Activated gamma-delta T cell (primary cell): ENCODE measurements at regions not wholly inside any gene's neighbourhood (a gene's known extent, or its start where the extent isn't known, plus 50 kb on each side); places are given as distances from the start of the nearest gene placed in this dataset.

ENCODE experiments used
- DNase-seq: peaks from one replicate; lab custom pipeline; 2025; lab: John Stamatoyannopoulos, UW

DNA sequence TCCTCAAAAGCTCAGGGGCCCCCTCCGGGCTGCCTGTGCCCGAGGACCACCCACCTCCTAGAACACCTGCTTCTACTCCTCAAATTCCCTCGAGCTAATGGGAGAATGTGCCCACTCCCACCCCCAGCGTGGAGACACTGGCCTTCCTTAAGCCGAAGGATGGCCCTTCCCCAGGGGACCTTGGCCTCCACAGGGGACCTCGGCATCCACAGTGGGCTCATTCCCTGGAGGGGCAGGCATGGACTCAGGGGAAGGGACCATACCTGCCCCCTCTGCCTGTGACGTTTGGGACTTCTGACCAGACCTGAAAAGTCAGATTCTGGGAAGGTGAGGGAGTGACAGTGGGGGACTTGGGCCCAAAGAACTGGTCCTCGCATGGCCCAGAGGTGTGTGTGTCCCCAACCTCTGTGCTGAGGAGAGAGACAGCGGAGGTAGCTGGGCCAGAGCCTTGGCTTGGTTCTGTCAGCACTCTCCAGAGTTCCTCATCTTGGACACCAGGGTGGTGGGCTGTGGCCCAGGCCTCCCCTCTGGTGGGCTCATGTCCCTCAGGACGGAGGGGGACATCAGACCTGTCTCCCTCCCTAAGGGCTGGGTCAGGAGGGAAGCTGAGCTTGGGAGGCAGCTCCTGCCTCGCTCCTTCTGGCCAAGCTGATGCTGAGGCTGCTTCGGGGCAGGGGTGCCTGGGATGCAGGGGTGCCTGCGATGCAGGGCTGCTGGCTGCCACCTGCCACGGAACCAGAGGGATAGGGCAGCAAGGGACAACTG, 240.4 kb downstream of the HAUS1 start:
- DNase-seq: no peak

DNA sequence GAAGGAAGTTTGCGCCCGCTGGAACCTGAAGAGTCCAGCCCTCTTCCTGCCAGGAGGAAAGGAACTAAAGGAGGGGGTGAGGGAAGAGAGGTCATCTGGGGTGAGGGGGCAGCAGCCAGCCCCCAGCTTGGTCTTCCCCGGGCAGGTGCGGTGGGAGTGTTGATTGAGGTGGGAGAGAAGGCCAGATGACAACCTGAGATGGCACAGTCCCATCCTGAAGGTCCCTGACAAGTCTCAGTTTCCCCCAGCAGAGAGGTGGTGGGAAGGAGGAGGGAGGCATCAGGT, 240.9 kb downstream of the HAUS1 start:
- no peak for DNase-seq

DNA sequence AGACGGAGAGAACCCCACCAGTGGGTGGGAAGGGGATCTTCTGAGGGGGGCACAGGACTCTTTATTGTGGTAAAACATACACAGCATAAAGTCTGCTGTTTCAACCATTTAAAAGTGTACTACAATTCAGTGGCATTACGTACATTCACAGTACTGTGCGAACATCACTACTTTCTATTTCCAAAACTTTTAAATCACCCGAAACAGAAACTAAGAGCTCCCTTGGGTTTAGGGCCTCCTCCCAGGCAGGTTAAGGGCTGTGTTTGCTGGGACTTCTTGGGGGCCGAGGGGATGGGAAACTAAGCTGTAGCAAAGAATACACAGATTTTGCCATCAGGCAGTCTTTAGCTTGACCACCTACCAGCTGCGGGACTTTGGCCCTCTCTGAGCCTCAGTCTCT, 242.0 kb downstream of the HAUS1 start:
- no peak for DNase-seq

DNA sequence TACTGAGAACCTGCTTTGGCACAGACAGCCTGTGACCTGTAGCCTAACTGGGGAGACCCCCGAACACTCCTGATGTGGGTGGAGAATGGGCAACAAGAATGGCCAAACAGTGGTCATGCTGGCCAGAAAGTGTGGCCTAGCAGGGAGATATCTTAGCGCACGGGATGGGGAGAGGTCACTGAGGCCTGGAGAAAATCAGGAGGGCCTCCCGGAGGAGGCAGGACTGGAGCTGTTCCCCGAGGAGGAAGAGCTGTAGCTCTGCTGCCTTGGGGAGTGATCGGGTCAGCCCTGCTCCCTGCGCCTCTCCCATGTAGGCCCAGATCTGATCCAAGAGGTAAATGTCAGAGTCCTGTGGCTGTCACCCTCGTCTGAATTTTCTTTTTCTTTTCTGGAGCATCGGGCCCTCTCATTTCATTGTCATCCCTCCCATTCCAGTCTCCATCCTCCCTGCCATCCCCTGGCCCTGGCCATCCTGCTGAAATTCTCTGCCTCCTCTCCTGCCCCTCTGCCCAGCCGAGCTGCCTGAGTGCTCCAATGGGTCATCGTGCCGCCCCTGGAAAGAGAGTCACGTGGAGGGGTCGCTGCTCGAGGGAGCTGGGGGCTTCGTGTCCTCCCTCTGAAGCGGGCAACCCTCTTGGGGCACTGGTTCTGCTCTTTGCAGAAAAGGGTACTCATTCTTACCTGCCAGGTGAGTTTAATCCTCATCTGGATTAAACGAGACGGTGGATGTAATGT, 242.9 kb downstream of the HAUS1 start:
- no peak for DNase-seq

DNA sequence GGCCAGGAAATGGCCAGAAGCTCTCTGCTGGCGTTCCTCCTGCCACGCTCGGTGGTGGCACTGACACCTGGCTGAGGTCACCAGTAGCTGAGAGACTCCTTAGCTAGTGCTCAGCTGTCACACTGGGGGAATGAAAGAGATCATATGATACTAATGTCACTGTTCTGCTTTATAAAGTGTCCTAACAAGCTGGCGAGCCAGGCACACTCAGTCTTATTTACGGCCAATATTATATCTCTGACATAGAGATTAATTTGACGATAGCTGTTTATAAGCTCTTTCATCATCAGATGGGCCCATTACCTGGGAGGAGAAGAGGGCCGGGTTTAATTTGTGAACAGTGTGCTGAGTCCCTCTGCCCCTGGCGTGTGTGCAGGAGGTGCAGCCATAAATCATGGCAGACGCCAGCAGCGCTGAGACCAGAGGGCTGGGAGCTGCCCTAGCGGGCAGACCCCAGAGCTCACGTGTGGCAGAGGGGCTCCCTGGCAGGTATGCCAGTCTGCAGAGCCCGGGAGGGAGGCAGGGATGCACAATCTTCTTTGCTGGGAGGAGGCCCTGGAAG, 246.5 kb downstream of the HAUS1 start:
- DNase-seq: no peak

DNA sequence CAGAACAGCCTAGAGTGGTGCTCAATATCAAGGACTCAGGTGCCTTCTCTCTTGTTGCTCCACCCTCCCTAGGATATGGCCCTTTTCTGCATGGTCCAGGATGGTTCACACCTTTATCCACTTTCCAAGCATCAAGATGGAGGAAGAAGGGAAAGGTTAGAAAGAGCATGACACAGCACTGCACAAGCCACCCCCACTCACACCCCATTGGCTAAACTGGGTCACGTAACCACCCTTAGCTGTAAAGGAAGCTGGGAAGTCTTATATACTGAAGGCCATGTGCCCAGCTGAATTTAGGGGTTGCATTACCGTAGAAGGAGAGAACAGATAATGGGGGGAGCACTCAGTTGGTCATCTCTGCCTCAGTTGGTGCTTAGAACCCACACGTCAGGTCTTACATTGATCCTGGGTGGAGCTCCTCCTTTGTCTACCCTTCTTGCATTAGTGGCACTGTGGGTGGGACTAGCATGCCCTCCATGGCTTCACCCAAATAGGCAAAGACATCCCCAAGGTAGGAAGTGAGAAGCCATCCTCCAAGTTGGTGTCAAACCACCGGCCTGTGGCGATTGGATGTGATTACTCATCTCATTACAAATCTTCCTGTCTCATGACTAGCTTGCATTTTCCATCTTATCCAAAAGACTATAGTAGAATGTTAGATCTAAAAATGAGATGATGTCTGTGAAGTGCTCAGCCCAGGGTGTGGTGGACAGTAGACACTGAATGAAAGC, 248.5 kb downstream of the HAUS1 start:
- no peak for DNase-seq

DNA sequence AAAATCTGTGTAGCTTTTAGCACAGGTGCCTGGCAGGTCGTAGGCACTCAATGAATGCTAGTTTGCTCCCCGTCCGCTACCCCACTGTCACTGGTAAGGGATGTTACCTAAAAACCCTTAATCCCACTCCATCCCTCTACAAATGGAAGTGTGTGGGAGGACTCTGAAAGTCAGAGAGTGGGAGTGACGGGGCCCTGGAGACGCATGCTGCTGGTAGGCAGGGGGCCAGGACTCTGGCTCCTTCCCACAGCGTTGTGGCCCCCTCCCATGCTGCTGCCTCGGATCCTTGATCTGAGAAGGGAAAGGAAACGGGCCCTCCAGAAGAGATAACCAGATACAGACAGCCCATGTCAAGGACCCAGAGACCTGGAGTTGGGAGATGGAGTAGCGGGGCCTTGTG, 249.3 kb downstream of the HAUS1 start:
- DNase-seq: no peak

DNA sequence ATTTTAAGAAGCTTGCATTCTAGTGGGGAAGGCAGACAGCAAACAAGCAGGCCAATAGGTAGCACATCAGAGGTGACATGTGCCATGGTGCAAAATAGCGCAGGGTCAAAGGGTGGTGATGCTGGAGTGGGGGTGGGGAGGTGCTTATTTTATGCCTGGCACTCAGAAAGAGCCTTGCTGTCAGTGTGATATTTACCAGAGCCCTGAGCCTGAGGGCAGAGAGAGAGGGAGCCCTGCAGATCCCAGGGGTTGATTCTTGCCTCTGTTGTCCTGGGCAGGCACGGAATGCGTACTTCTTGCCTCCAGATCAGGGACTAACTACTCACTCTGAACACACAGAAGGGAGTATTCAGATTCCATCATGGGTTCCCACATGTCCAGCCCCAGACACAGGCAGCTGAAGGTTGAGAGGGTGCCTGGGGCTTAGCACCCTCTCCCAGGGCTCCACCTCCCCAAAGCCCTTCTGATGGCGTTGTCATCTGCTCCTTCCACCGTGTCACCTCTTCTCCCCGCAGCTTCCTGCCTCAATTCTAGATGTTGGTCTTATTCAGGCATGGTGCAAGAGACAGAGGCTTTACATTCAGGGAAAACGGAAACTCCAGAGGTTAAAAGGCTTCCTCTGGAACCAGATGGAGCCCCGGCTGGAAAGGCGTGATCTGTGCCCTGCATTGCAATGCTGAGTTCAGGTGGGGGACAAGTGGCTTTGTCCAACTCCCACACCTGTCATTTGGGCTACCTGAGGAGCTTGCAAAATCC, 252.3 kb downstream of the HAUS1 start:
- DNase-seq: no peak

DNA sequence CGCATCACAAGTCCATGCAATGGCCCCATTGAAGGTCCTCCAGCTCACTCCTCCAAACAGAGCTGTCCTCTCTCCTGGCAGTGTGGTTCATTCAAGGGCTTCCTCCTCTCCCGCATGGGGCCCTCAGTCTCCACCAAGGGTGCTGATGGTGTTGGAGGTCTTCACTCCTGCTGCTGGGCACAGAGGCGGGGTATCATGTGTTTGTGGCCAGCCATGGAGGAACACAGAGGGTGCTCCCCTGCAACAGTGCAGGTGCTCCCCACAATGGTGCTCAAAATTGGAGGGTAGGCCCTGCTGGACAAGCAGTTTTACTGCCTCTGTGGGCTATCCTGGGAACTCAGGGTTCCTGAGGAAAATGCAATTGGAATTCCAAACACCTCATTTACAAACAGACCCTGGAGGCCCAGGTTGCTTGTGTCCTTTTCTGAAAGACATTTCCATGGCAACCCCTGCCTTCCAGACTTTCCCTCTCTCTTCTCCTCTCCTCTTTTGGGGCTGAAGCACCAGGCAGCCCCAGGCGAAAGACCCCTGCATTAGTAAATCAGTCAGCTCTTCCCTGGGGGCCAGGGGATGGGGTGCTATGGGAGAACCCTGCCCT, 256.0 kb downstream of the HAUS1 start:
- no peak for DNase-seq

DNA sequence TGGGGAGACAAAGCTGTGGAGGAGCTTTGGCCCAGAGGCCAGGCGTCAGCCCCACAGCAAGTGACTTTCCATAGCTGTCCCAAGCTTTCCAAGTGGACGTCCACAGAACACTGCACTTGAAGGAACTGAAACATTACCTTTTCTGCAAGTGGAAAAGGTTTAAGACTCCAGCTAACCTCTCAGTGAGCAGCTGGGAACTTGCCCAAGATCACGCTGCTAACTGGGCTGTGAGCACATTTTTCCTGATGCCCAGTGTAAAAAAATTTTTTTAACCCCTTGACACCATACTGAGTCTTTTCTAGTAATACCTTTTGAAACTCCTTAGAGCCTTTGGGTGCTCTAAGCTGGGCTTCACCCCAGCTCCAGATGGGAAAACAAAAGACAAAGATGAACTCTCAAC, 256.7 kb downstream of the HAUS1 start:
- DNase-seq: no peak

DNA sequence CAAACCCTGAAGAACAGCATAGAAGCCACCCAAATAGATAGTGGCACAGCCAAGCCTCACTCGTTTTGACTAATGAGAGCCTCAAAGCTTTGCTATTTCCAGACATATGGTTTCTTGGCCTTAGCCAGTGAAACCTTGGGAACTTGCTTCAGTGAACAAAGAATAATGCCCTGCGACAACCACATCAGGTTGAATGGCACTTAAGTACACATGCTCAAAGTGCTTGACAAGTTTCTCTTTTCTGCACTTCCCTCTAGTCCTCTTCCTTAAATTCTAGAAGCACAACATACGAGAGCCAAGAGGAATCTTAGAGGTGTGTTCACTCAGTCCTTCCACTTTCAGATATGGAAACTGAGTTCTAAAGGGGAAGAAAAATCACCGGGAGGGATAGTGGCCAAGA, 258.3 kb downstream of the HAUS1 start:
- DNase-seq: no peak

DNA sequence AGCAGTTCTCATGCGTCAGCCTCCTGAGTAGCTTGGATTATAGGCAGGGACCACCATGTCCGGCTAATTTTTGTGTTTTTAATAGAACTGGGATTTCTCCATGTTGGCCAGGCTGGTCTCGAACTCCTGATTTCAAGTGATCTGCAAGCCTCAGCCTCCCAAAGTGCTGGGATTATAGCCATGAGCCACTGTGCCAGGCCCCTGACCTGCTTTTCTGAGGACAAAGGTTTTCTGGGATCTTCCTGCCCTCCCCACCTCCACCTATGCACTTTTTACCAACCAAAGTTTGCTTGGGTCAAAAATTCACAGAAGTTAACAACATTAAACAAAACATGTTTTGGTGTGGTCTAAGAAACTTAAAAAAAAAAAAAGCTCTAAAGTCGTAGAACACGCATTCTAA, 259.9 kb downstream of the HAUS1 start:
- DNase-seq: no peak

DNA sequence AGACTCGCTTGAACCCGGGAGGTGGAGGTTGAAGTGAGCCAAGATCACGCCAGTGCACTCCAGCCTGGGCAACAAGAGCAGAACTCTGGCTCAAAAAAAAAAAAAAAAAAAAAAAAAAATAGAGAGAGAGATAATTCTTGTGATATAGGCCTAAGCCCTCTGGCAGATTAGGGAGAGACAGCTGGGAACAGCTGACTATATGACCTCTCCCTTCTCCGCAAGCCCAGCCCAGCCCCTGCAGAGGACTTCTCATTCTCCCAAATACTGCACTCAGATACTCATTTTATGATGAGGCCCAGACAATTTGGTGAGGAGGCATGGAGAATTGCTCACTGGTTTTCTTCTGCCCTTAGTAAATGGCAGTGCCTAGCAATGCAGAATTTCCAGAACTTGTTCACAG, 262.0 kb downstream of the HAUS1 start:
- DNase-seq: no peak

DNA sequence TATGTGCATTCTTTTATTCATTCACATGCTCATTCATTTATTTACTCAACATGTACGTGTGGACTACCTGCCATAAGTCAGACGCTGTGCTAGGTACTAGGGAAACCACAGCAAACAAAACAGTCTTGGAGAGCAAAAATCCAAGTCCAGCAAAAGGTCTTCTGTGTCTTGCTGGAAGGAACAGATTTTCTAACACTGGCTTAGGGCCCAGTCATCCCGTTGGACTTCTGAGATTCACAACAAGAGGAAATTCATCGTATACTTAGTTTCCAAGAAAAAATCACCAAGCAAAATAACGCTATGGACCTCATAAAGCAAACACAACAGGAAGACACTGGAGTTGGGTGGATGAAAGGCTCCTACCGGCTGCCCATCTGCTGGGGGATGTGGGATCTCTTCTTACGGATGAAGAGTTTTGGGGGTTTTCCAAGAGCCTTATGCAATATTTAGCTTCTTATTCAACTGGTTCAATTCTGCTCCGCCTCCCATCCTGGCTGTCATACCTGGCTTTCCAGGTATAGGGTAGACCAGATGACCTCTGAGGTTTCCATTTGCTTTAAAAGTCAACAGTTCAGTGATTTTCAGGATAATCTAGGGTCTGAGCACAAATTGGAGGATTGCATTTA, 262.7 kb downstream of the HAUS1 start:
- DNase-seq: no peak

DNA sequence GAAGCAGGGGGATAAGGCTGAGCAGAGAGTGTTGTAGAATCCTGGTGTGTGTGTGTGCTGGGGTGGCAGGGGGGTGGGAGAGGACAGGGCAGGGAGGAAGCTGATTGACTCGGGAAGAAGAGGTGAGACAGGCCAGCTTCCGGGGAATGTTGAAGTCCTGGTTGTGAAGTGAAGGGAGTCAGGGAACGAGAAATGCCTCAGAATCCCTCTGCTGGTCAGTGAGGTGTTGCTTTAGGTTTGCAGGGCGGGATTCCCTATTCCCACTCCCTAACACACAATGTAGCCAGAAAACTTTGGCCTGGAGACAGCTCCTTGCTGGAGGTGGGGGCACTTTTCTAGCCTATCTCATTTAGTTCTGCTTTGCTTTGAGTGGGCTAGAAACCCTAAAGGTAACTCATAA, 265.1 kb downstream of the HAUS1 start:
- no peak for DNase-seq

DNA sequence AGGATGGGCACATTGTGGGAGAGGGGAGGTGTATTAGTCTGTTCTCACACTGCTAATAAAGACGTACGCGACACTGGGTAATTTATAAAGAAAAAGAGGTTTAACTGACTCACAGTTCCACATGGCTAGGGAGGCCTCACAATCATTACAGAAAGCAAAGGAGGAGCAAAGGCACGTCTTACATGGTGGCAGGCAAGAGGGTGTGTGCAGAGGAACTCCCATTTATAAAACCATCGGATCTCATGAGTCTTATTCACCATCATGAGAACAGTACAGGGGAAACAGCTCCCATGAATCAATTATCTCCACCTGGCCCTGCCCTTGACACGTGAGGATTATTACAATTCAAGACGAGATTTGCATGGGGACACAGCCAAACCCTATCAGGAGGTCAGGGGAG, 266.7 kb downstream of the HAUS1 start:
- no peak for DNase-seq

DNA sequence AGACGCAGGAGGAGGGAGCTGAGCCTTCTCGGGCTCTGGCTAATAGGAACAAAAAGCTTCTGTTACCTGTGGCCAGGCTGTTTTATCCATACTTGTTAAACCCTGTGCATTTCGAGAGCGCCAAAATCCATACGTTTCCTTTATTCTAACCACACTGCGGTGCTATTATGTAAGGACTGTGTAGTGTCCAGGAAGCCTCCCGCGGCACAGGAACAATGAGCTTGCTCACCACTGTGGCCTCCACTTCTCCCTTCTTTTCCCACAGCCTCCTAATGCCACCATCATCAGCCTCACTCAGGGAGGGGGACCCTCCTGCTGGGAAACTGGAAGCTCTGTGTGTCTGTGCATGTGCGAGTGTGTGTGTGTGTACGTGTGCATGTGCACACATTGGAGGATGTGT, 268.5 kb downstream of the HAUS1 start:
- DNase-seq: no peak

DNA sequence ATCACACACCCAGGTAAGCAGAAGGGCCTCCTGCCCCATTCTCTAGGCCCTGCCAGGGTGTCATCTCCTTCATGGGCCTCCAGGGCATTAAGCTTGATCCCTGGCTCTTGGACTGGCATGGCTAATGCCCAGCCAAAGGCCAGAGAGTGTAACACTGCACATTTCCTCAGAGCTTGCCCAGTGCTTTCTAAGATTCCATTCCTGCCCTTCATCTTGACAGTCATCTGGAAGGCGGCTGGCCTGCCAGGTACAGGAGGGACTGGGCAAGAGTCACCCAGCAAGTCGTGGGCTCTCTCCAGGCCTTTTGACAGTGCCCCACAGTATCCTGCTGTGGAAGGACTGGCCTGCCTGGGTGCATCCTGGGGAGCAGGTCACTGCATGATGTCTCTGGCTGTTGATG, 268.9 kb downstream of the HAUS1 start:
- no peak for DNase-seq

DNA sequence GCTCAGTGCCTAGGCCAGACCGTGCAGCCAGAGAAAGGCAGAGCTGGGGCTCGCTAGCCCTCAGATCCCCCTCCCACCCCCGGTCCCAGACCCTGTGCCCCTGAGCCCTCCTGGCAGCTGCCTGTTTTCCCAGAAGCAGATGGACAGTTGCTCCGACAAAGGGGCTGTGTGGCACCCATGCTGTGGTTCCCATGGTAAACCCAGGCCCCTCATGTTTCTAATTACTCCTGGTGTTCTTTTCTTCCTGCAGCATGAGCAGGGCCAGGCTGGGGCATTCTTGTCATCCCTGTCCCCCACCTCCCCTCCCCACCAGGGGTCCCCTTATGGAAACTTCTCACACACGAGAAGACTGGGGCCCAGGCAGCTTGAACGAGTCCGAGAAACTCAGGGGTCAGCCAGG, 269.6 kb downstream of the HAUS1 start:
- no peak for DNase-seq

DNA sequence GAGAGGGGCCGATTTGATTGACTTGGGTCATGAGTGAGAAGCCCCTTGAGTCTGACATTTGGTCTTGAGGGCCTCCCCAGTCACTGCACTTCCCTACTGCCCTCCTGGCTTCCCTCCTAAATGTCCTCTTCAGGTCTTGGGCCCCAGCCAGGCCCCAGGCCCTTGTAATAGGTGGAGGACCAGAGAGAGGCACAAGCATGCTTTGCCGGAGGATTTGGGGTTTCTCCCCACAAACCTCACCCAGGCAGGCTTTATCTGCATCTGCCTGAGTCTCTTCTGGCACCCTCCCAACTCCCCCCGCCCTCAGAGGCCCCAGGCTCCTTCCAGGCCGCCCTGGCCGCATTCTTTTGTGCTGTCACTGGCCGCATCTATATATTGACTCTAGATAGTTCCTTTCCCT, 270.7 kb downstream of the HAUS1 start:
- DNase-seq: no peak

DNA sequence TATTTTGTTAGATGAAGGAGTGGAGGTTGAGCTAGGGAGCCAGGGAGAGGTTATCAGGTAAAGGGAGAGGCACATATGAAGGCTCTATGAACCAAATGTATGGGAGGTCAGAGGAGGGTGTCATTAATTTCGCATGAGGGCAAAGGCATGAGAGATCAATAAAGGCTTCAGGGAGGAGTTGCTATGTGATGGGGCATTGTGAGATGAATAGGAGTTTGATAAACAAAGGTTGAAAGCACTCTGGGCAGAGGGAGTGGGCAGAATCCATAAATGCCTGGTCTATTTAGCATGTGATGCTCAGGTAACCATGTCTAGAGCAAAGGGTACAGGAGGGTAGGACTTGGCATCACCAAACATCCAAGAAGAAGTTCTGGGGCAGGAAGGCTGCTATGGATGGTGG, 273.4 kb downstream of the HAUS1 start:
- DNase-seq: no peak
